ENCODE measurements at regions not wholly inside any gene's neighbourhood (a gene's known extent, or its start where the extent isn't known, plus 50 kb on each side); places are given as distances from the start of the nearest gene placed in this dataset.

DNA sequence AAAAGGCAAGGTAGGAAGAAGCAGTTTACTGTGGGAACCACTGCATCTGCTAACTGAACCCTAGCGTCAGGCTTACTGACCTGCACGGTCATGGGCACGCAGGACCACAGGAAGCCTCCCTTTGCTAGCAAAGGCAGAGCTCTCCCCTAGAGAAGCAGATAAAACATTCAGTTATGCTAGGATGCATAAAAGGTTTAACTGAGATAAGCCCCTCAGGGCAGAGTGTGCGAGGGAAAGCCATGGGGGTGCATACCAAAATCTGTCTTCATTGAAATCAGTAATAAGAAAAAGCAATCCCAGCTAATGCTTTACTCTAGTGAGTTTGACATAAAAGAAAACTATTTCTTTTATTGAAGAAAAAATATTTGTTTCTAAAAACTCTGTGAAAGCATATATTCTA, 2403.7 kb upstream of the C9orf72 start:
- H3K4me3 ChIP-seq = no peak overlapping the region
- intact Hi-C loops (cut with DNase I) = no loop called here
- DNase-seq (no peak), ATAC-seq (no peak)
- WGBS, 2 donors = 57 to 58% methylated on average over 4 of the region's 4 CpGs
- no peaks in the 10 kb centered on the region for H3K27me3 ChIP-seq
- H3K36me3 ChIP-seq = no peaks in the 10 kb centered on the region
- H3K9me3 ChIP-seq = no peaks in the 10 kb centered on the region
- no peaks in the 10 kb centered on the region for H3K4me1 ChIP-seq
- TF ChIP-seq, protein P1, sequence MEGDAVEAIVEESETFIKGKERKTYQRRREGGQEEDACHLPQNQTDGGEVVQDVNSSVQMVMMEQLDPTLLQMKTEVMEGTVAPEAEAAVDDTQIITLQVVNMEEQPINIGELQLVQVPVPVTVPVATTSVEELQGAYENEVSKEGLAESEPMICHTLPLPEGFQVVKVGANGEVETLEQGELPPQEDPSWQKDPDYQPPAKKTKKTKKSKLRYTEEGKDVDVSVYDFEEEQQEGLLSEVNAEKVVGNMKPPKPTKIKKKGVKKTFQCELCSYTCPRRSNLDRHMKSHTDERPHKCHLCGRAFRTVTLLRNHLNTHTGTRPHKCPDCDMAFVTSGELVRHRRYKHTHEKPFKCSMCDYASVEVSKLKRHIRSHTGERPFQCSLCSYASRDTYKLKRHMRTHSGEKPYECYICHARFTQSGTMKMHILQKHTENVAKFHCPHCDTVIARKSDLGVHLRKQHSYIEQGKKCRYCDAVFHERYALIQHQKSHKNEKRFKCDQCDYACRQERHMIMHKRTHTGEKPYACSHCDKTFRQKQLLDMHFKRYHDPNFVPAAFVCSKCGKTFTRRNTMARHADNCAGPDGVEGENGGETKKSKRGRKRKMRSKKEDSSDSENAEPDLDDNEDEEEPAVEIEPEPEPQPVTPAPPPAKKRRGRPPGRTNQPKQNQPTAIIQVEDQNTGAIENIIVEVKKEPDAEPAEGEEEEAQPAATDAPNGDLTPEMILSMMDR (IDR thresholded peaks at IDR 0.05) = no peak
- H3K27ac ChIP-seq = no peak overlapping the region

DNA sequence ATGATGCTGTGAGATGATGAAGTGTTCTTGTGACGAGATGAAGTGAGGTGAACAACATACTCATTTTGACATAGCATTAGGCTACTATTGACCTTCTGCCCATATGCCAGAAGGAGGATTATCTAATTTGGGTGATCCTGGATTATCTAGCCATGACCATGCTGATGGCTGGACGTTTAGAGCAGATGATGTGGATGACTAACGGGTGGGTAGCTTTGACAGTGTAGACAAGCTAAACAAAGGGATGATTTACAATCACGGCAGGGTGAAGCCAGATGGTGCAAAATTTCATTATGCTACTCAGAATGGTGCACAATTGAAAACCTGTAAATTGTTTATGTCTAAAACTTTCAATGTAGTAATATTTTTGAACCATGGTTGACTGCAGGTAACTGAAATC, 2403.4 kb upstream of the ACO1 start:
- intact Hi-C loops (cut with DNase I) = loop anchor here in 2 of 10 donors (5.0 to 10.0 kb wide), 2 partner anchors 54 to 1586 kb away; no protein-coding TSS in a partner anchor
- Histone ChIP-seq H3K4me1 (no peaks in the 10 kb centered on the region), H3K4me3 (no peak overlapping the region), H3K9me3 (no peaks in the 10 kb centered on the region), H3K36me3 (no peaks in the 10 kb centered on the region), H3K27me3 (no peaks in the 10 kb centered on the region), H3K27ac (no peak overlapping the region)
- WGBS, 2 donors = 67 to 71% methylated on average over 4 of the region's 4 CpGs
- ATAC-seq = no peak
- TF ChIP-seq, protein P1 (IDR thresholded peaks at IDR 0.05) = no peak
- DNase-seq = no peak

DNA sequence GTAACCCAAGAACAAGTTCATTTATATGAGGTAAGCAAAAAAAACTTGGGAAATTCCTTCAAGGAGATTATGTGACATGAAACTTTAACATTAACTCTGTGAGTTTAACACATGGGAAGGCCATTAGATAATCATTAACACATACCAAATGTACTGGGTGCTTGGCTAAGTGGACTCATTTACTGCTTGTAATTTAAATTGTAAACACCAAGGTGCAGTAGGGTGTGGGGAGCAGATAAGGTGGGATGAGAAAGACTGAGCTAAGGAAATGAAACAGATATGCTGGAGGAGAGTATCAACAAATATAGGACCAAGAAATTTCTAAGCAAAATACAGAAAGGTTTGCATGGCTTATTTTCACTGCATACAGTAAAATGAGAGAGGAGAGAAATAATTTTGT, 2384.8 kb upstream of the ACO1 start:
- intact Hi-C loops (cut with DNase I) = no loop called here

DNA sequence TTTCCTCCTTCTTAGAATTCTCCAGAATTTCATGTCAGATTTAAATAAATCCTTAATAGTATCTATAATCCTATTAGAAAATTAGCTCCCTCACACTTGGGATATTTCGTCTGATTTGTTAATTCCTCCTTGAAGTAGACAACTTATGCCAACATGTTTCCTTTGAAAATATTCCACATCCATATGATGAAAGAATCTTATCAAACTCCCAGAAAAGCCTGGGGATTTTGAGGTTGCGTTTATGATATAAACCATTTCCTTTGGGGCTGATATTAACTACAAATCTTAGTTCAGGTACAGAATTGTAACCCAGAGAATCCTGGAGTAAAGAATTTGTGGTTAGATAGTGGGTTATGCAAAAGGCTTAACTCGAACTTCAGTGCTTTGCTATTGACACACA, 2373.8 kb upstream of the ACO1 start:
- TF ChIP-seq, protein P1 (IDR thresholded peaks at IDR 0.05) = no peak
- WGBS, 2 donors = 49 to 57% methylated on average over 3 of the region's 3 CpGs
- no peak overlapping the region for H3K27ac ChIP-seq
- DNase-seq (no peak), ATAC-seq (no peak)
- no peaks in the 10 kb centered on the region for H3K36me3 ChIP-seq
- no peaks in the 10 kb centered on the region for H3K27me3 ChIP-seq
- no peaks in the 10 kb centered on the region for H3K9me3 ChIP-seq
- H3K4me3 ChIP-seq = no peak overlapping the region
- H3K4me1 ChIP-seq = no peaks in the 10 kb centered on the region
- intact Hi-C loops (cut with DNase I) = no loop called here

More for the DNA sequence above, 2384.8 kb upstream of the ACO1 start:
- TF ChIP-seq, protein P1 (IDR thresholded peaks at IDR 0.05) = no peak
- Histone ChIP-seq H3K4me1 (no peaks in the 10 kb centered on the region), H3K27me3 (no peaks in the 10 kb centered on the region), H3K9me3 (peaks cover 0 to 37% (median 0%) of the 10 kb centered on the region in 11 donors), H3K27ac (no peak overlapping the region), H3K4me3 (no peak overlapping the region), H3K36me3 (no peaks in the 10 kb centered on the region)
- DNase-seq (no peak), ATAC-seq (no peak)

DNA sequence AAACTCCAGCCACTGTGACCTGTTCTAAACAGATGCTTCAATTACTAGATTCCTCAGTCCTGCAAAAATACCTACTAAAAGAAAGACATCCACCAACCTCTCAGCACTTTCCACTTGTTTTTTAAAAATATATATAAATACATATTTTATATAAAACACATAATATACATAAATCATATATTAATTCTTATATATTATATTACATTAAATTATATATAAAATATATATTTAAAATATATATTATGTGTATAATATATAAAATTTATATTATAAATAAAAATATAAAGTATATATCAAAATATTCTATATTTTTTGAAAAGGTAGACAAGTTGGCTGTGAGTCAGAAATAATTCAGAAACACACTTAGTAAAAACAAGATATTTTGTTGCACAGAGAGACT, 2371.8 kb upstream of the ACO1 start:
- no peak overlapping the region for H3K4me3 ChIP-seq
- H3K27me3 ChIP-seq = no peaks in the 10 kb centered on the region
- H3K36me3 ChIP-seq = no peaks in the 10 kb centered on the region
- TF ChIP-seq, protein P1 (IDR thresholded peaks at IDR 0.05) = no peak
- H3K9me3 ChIP-seq = no peaks in the 10 kb centered on the region
- intact Hi-C loops (cut with DNase I) = no loop called here
- no peak for ATAC-seq
- H3K4me1 ChIP-seq = no peaks in the 10 kb centered on the region
- no peak for DNase-seq
- no peak overlapping the region for H3K27ac ChIP-seq
